ENCODE measurements at regions not wholly inside any gene's neighbourhood (a gene's known extent, or its start where the extent isn't known, plus 50 kb on each side); places are given as distances from the start of the nearest gene placed in this dataset.

- H3K27me3 ChIP-seq (ENCODE audit: insufficient read depth, low read depth, severe bottlenecking) = no peaks in the 10 kb centered on the region
- no peaks in the 10 kb centered on the region for H3K36me3 ChIP-seq
- no peak for TF ChIP-seq CTCF (IDR thresholded peaks at IDR 0.05; ENCODE audit: low read depth, low read length)
- no peak overlapping the region for H3K27ac ChIP-seq
- no peak overlapping the region for H3K4me3 ChIP-seq (ENCODE audit: low read depth, low read length)
- DNase-seq = no peak
- no peaks in the 10 kb centered on the region for H3K9me3 ChIP-seq (ENCODE audit: severe bottlenecking)
Observed at GRCh38 chr2:58535990-58536389, 294.9 kb upstream of the FANCL start.

DNA sequence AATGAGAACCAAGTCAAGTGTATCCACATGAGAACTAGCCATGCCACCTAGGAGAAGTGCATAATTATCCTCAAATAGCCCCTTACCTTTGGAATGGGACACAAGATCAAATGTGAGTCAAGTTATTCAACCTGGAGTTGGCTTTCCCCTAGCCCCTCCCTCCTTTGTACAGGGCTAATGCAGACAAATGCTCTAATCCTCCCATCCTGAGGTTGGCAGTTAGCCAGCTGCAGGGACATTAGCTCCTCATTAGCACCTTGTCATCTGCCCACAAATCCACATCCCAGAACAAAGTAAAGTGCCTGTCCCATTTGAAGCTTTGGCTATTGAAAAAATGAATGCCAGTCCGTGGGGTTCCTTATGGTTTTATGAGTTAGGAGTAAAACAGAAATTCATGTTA, 294.1 kb upstream of the FANCL start:
- Histone ChIP-seq H3K27ac (no peak overlapping the region), H3K27me3 (ENCODE audit: insufficient read depth, low read depth, severe bottlenecking) (no peaks in the 10 kb centered on the region), H3K4me3 (ENCODE audit: low read depth, low read length) (no peak overlapping the region), H3K36me3 (no peaks in the 10 kb centered on the region), H3K9me3 (ENCODE audit: severe bottlenecking) (no peaks in the 10 kb centered on the region)
- no peak for TF ChIP-seq CTCF (IDR thresholded peaks at IDR 0.05; ENCODE audit: low read depth, low read length)
- peak; percentile 96 for DNase-seq

DNA sequence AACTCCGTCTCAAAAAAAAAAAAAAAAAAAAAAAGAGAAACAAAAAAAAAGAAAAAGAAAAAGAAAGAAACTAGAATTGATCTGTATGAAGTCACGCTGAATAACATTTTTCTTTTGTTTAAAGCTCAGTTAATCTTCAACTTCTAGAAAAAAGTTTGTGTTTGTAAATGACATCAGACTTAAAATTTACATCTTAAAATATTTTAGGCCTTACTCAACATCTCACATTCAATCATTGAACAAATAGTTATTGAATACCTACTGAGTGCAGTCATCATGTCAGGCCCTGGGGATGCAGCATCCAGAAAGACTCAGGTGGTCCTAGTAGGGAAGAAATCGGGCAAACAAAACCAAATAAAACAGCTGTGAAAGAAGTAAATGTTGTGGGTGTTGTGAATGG, 292.3 kb upstream of the FANCL start:
- no peak for DNase-seq
- Histone ChIP-seq H3K9me3 (ENCODE audit: severe bottlenecking) (no peaks in the 10 kb centered on the region), H3K36me3 (no peaks in the 10 kb centered on the region), H3K4me3 (ENCODE audit: low read depth, low read length) (no peak overlapping the region), H3K27ac (no peak overlapping the region), H3K27me3 (ENCODE audit: insufficient read depth, low read depth, severe bottlenecking) (no peaks in the 10 kb centered on the region)
- no peak for TF ChIP-seq CTCF (IDR thresholded peaks at IDR 0.05; ENCODE audit: low read depth, low read length)

DNA sequence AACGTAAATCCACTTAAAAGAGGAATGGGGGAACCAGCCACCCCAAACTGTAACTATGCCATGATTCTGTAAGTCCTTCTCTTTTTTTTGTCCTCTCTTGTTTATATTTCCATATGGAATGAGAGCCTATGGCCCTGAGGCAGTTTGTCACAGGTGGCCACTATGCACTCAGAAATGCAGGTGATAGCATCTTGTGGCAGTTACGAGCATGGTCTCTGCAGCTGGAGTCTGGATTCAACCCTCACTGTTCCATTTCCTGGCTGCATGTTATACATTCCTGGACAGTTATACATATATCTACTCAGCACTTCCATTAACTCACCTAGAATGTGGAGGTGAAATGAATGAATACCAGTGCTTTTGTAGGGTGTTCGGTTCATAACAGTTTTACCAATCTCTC, 291.5 kb upstream of the FANCL start:
- Histone ChIP-seq H3K27me3 (ENCODE audit: insufficient read depth, low read depth, severe bottlenecking) (no peaks in the 10 kb centered on the region), H3K36me3 (no peaks in the 10 kb centered on the region), H3K4me3 (ENCODE audit: low read depth, low read length) (no peak overlapping the region), H3K27ac (no peak overlapping the region), H3K9me3 (ENCODE audit: severe bottlenecking) (no peaks in the 10 kb centered on the region)
- DNase-seq = no peak
- no peak for TF ChIP-seq CTCF (IDR thresholded peaks at IDR 0.05; ENCODE audit: low read depth, low read length)

DNA sequence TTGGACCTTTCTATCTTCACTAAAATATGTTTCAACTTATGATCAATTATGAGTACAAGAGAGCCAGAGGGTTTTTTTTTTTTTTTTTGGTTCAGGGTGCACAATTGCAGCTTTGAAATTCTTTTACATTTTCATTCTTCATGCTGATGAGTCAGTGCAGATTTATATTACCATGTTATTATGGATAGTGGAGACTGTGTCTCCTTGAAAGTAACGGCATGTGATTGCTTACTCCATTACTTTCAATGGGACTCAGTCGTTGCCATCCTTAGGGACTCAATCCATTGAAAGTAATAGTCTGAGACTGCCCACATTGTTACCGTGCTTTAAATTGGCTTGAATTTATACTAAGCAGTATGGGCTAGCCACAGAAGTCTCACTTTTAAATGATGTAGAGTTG, 286.5 kb upstream of the FANCL start:
- DNase-seq = no peak
- H3K27ac ChIP-seq = no peak overlapping the region
- no peak overlapping the region for H3K4me3 ChIP-seq (ENCODE audit: low read depth, low read length)
- H3K36me3 ChIP-seq = no peaks in the 10 kb centered on the region
- TF ChIP-seq CTCF (IDR thresholded peaks at IDR 0.05; ENCODE audit: low read depth, low read length) = no peak
- no peaks in the 10 kb centered on the region for H3K9me3 ChIP-seq (ENCODE audit: severe bottlenecking)
- H3K27me3 ChIP-seq (ENCODE audit: insufficient read depth, low read depth, severe bottlenecking) = no peaks in the 10 kb centered on the region

DNA sequence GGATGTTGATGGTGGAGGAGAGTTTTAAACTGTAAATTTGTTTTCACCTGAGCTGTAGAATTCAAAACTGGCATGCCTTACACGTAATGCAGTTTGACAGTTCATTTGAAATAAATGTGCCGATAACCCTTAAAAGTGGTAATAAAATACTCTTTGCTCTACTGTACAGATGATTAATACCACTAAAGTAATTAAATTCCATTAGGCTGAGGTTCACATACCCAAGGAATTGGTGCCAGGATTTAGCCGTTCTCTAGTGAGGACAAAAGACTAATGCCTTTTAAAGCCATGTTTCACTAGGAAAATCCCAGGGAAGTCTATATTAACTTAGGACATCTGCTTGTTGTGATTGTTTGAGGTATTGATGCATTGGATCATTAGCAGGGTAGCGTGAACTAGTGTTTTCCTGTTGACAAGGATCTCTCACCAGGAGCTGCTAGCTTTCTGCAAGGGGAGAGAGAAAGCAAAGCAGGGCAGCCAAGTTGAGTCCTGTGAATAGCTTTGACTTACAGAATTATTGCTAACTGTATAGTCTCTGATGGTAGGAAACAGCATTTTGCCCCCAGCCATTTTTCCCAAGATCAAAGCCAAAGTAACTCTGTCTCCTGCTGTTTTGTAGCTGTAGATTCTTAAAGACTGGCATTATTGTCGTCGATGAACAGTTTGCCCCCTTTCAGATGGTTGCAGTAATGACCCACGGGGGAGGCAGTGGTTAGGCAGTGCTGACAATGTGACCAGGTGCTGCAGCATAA, 280.9 kb upstream of the FANCL start:
- Histone ChIP-seq H3K36me3 (no peaks in the 10 kb centered on the region), H3K27me3 (ENCODE audit: insufficient read depth, low read depth, severe bottlenecking) (no peaks in the 10 kb centered on the region), H3K9me3 (ENCODE audit: severe bottlenecking) (no peaks in the 10 kb centered on the region), H3K27ac (no peak overlapping the region), H3K4me3 (ENCODE audit: low read depth, low read length) (peak overlapping the region; percentile 13)
- no peak for DNase-seq
- no peak for TF ChIP-seq CTCF (IDR thresholded peaks at IDR 0.05; ENCODE audit: low read depth, low read length)

Measured in WERI-Rb-1 (cell line).